Activated naive CD4-positive, alpha-beta T cell treated with anti-CD3 and anti-CD28 coated beads, Interleukin-2, amount 50 U/mL, for 24 hours (primary cell): ENCODE measurements at regions not wholly inside any gene's neighbourhood (a gene's known extent, or its start where the extent isn't known, plus 50 kb on each side); places are given as distances from the start of the nearest gene placed in this dataset.

Source experiments
- H3K27ac Mint-ChIP-seq: one replicate; pipeline ENCODE4 v1.8.0; 2021; ENCODE audit warnings: mild to moderate bottlenecking, mixed read lengths
- H3K27me3 Mint-ChIP-seq: one replicate; pipeline ENCODE4 v1.8.0; 2021; ENCODE audit warnings: mixed read lengths
- H3K36me3 Mint-ChIP-seq: one replicate; pipeline ENCODE4 v1.8.0; 2021; ENCODE audit warnings: mixed read lengths
- H3K4me1 Mint-ChIP-seq: one replicate; pipeline ENCODE4 v1.8.0; 2021; ENCODE audit warnings: mixed read lengths
- H3K4me3 Mint-ChIP-seq: one replicate; pipeline ENCODE4 v1.8.0; 2021; ENCODE audit warnings: mild to moderate bottlenecking, mixed read lengths
- H3K9me3 Mint-ChIP-seq: one replicate; pipeline ENCODE4 v1.8.0; 2021; ENCODE audit warnings: mixed read lengths

- Mint-ChIP-seq H3K36me3 (peaks cover 2% of the 10 kb centered on the region), H3K9me3 (peaks cover 19% of the 10 kb centered on the region), H3K27me3 (peaks cover 16% of the 10 kb centered on the region), H3K27ac (no peak overlapping the region), H3K4me3 (no peak overlapping the region), H3K4me1 (no peaks in the 10 kb centered on the region)
Measured at GRCh38 chr15:39114690-39115378, 466.0 kb upstream of the THBS1 start.

- Mint-ChIP-seq H3K9me3 (peaks cover 19% of the 10 kb centered on the region), H3K4me3 (no peak overlapping the region), H3K27me3 (peaks cover 15% of the 10 kb centered on the region), H3K4me1 (no peaks in the 10 kb centered on the region), H3K36me3 (peaks cover 2% of the 10 kb centered on the region), H3K27ac (no peak overlapping the region)
Measured at GRCh38 chr15:39115379-39116057, 465.4 kb upstream of the THBS1 start.

- no peaks in the 10 kb centered on the region for H3K4me1 Mint-ChIP-seq
- H3K4me3 Mint-ChIP-seq, result no peak overlapping the region
- peaks cover 2% of the 10 kb centered on the region for H3K36me3 Mint-ChIP-seq
- H3K27ac Mint-ChIP-seq, result no peak overlapping the region
- peaks cover 9% of the 10 kb centered on the region for H3K27me3 Mint-ChIP-seq
- H3K9me3 Mint-ChIP-seq, result peaks cover 19% of the 10 kb centered on the region
Measured at GRCh38 chr15:39118510-39118909, 462.4 kb upstream of the THBS1 start.

GRCh38 chr15:39124155-39124552 is 456.7 kb upstream of the THBS1 start:
- no peaks in the 10 kb centered on the region for H3K9me3 Mint-ChIP-seq
- no peaks in the 10 kb centered on the region for H3K4me1 Mint-ChIP-seq
- H3K27ac Mint-ChIP-seq, result no peak overlapping the region
- no peaks in the 10 kb centered on the region for H3K36me3 Mint-ChIP-seq
- no peak overlapping the region for H3K4me3 Mint-ChIP-seq
- H3K27me3 Mint-ChIP-seq, result peaks cover 6% of the 10 kb centered on the region

GRCh38 chr15:39124553-39125171 is 456.2 kb upstream of the THBS1 start:
- H3K4me3 Mint-ChIP-seq, result no peak overlapping the region
- peaks cover 6% of the 10 kb centered on the region for H3K27me3 Mint-ChIP-seq
- no peaks in the 10 kb centered on the region for H3K4me1 Mint-ChIP-seq
- no peaks in the 10 kb centered on the region for H3K9me3 Mint-ChIP-seq
- no peak overlapping the region for H3K27ac Mint-ChIP-seq
- H3K36me3 Mint-ChIP-seq, result no peaks in the 10 kb centered on the region

- no peaks in the 10 kb centered on the region for H3K36me3 Mint-ChIP-seq
- H3K27ac Mint-ChIP-seq, result no peak overlapping the region
- H3K4me3 Mint-ChIP-seq, result no peak overlapping the region
- H3K9me3 Mint-ChIP-seq, result no peaks in the 10 kb centered on the region
- no peaks in the 10 kb centered on the region for H3K4me1 Mint-ChIP-seq
- H3K27me3 Mint-ChIP-seq, result peaks cover 6% of the 10 kb centered on the region
Measured at GRCh38 chr15:39125226-39125625, 455.7 kb upstream of the THBS1 start.

GRCh38 chr15:39125904-39126303 is 455.0 kb upstream of the THBS1 start:
- H3K27me3 Mint-ChIP-seq, result peaks cover 8% of the 10 kb centered on the region
- H3K4me1 Mint-ChIP-seq, result no peaks in the 10 kb centered on the region
- no peak overlapping the region for H3K4me3 Mint-ChIP-seq
- no peaks in the 10 kb centered on the region for H3K36me3 Mint-ChIP-seq
- H3K9me3 Mint-ChIP-seq, result no peaks in the 10 kb centered on the region
- no peak overlapping the region for H3K27ac Mint-ChIP-seq

- no peaks in the 10 kb centered on the region for H3K36me3 Mint-ChIP-seq
- peaks cover 11% of the 10 kb centered on the region for H3K27me3 Mint-ChIP-seq
- no peak overlapping the region for H3K4me3 Mint-ChIP-seq
- H3K27ac Mint-ChIP-seq, result no peak overlapping the region
- no peaks in the 10 kb centered on the region for H3K4me1 Mint-ChIP-seq
- H3K9me3 Mint-ChIP-seq, result no peaks in the 10 kb centered on the region
Measured at GRCh38 chr15:39127151-39127790, 453.6 kb upstream of the THBS1 start.

- Mint-ChIP-seq H3K36me3 (no peaks in the 10 kb centered on the region), H3K9me3 (no peaks in the 10 kb centered on the region), H3K27ac (no peak overlapping the region), H3K4me3 (no peak overlapping the region), H3K27me3 (peaks cover 11% of the 10 kb centered on the region), H3K4me1 (no peaks in the 10 kb centered on the region)
Measured at GRCh38 chr15:39127925-39128617, 452.8 kb upstream of the THBS1 start.

- Mint-ChIP-seq H3K27me3 (peaks cover 11% of the 10 kb centered on the region), H3K9me3 (no peaks in the 10 kb centered on the region), H3K4me3 (no peak overlapping the region), H3K4me1 (no peaks in the 10 kb centered on the region), H3K27ac (no peak overlapping the region), H3K36me3 (no peaks in the 10 kb centered on the region)
Measured at GRCh38 chr15:39128746-39129145, 452.1 kb upstream of the THBS1 start.

GRCh38 chr15:39130556-39131379 is 450.1 kb upstream of the THBS1 start:
- no peak overlapping the region for H3K4me3 Mint-ChIP-seq
- H3K9me3 Mint-ChIP-seq, result no peaks in the 10 kb centered on the region
- H3K4me1 Mint-ChIP-seq, result no peaks in the 10 kb centered on the region
- no peak overlapping the region for H3K27ac Mint-ChIP-seq
- no peaks in the 10 kb centered on the region for H3K36me3 Mint-ChIP-seq
- peaks cover 4% of the 10 kb centered on the region for H3K27me3 Mint-ChIP-seq

GRCh38 chr15:39131609-39132008 is 449.3 kb upstream of the THBS1 start:
- Mint-ChIP-seq H3K4me1 (no peaks in the 10 kb centered on the region), H3K9me3 (no peaks in the 10 kb centered on the region), H3K27ac (no peak overlapping the region), H3K36me3 (no peaks in the 10 kb centered on the region), H3K4me3 (no peak overlapping the region), H3K27me3 (peaks cover 7% of the 10 kb centered on the region)

GRCh38 chr15:39132070-39132469 is 448.8 kb upstream of the THBS1 start:
- H3K4me1 Mint-ChIP-seq, result no peaks in the 10 kb centered on the region
- no peak overlapping the region for H3K4me3 Mint-ChIP-seq
- peaks cover 7% of the 10 kb centered on the region for H3K27me3 Mint-ChIP-seq
- no peak overlapping the region for H3K27ac Mint-ChIP-seq
- H3K9me3 Mint-ChIP-seq, result no peaks in the 10 kb centered on the region
- no peaks in the 10 kb centered on the region for H3K36me3 Mint-ChIP-seq

GRCh38 chr15:39132954-39133600 is 447.8 kb upstream of the THBS1 start:
- peaks cover 8% of the 10 kb centered on the region for H3K27me3 Mint-ChIP-seq
- H3K4me1 Mint-ChIP-seq, result no peaks in the 10 kb centered on the region
- H3K36me3 Mint-ChIP-seq, result no peaks in the 10 kb centered on the region
- no peaks in the 10 kb centered on the region for H3K9me3 Mint-ChIP-seq
- H3K4me3 Mint-ChIP-seq, result no peak overlapping the region
- no peak overlapping the region for H3K27ac Mint-ChIP-seq
